ENCODE measurements at regions not wholly inside any gene's neighbourhood (a gene's known extent, or its start where the extent isn't known, plus 50 kb on each side); places are given as distances from the start of the nearest gene placed in this dataset.

- no peaks in the 10 kb centered on the region for H3K36me3 ChIP-seq
- TF ChIP-seq CTCF (IDR thresholded peaks at IDR 0.05) = no peak
- peak overlapping the region; percentile 33 to 35 for H3K27ac ChIP-seq
- DNase-seq (ENCODE audit: low spot score) = peak; percentile 76
- peaks cover 0 to 6% of the 10 kb centered on the region in 2 donors for H3K9me3 ChIP-seq
- no peak overlapping the region for H3K4me3 ChIP-seq
- H3K4me1 ChIP-seq = peaks cover 0 to 18% of the 10 kb centered on the region in 2 donors
- no peaks in the 10 kb centered on the region for H3K27me3 ChIP-seq
Observed at GRCh38 chr20:4082406-4083097, 66.1 kb upstream of the SMOX start.

- Histone ChIP-seq H3K4me3 (no peak overlapping the region), H3K27ac (peak overlapping the region in 1 of 2 donors; percentile 1), H3K9me3 (peaks cover 0 to 6% of the 10 kb centered on the region in 2 donors), H3K36me3 (no peaks in the 10 kb centered on the region), H3K27me3 (no peaks in the 10 kb centered on the region), H3K4me1 (peaks cover 0 to 18% of the 10 kb centered on the region in 2 donors)
- no peak for TF ChIP-seq CTCF (IDR thresholded peaks at IDR 0.05)
- DNase-seq (ENCODE audit: low spot score) = no peak
Observed at GRCh38 chr20:4081421-4081820, 66.1 kb upstream of the RNF24 start.

- H3K27ac ChIP-seq = no peak overlapping the region
- no peaks in the 10 kb centered on the region for H3K36me3 ChIP-seq
- no peak overlapping the region for H3K4me3 ChIP-seq
- H3K9me3 ChIP-seq = peaks cover 0 to 6% of the 10 kb centered on the region in 2 donors
- TF ChIP-seq CTCF (IDR thresholded peaks at IDR 0.05) = no peak
- no peaks in the 10 kb centered on the region for H3K27me3 ChIP-seq
- no peaks in the 10 kb centered on the region for H3K4me1 ChIP-seq
- peak; percentile 26 for DNase-seq (ENCODE audit: low spot score)
Observed at GRCh38 chr20:4076671-4077070, 61.3 kb upstream of the RNF24 start.

GRCh38 chr20:4076033-4076432, 60.7 kb upstream of the RNF24 start:
- no peak for DNase-seq (ENCODE audit: low spot score)
- Histone ChIP-seq H3K27me3 (no peaks in the 10 kb centered on the region), H3K27ac (no peak overlapping the region), H3K4me1 (no peaks in the 10 kb centered on the region), H3K4me3 (no peak overlapping the region), H3K36me3 (no peaks in the 10 kb centered on the region), H3K9me3 (peaks cover 0 to 5% of the 10 kb centered on the region in 2 donors)
- no peak for TF ChIP-seq CTCF (IDR thresholded peaks at IDR 0.05)

GRCh38 chr20:4074877-4075455, 59.6 kb upstream of the RNF24 start:
- no peak for TF ChIP-seq CTCF (IDR thresholded peaks at IDR 0.05)
- H3K4me3 ChIP-seq = no peak overlapping the region
- DNase-seq (ENCODE audit: low spot score) = peak; percentile 23
- no peaks in the 10 kb centered on the region for H3K9me3 ChIP-seq
- no peaks in the 10 kb centered on the region for H3K36me3 ChIP-seq
- no peaks in the 10 kb centered on the region for H3K27me3 ChIP-seq
- no peak overlapping the region for H3K27ac ChIP-seq
- H3K4me1 ChIP-seq = no peaks in the 10 kb centered on the region
